Neural crest cell (in vitro differentiated cells): ENCODE measurements at regions not wholly inside any gene's neighbourhood (a gene's known extent, or its start where the extent isn't known, plus 50 kb on each side); places are given as distances from the start of the nearest gene placed in this dataset.

Experiments
- DNase-seq: peaks from one replicate; pipeline ENCODE4 v3.0.0; 2021; ENCODE audit warnings: low read depth, mixed read lengths, low spot score
- H3K27ac Mint-ChIP-seq: one replicate; pipeline ENCODE4 v1.8.0; 2021; ENCODE audit warnings: mild to moderate bottlenecking, mixed read lengths; ENCODE audit not compliant: unreplicated experiment
- H3K27me3 Mint-ChIP-seq: 2 replicates; pipeline ENCODE4 v1.8.0; 2021; ENCODE audit warnings: low read depth, mild to moderate bottlenecking, mixed read lengths
- H3K36me3 Mint-ChIP-seq: 2 replicates; pipeline ENCODE4 v1.8.0; 2021; ENCODE audit warnings: low read depth, mild to moderate bottlenecking, mixed read lengths
- H3K4me1 Mint-ChIP-seq: 2 replicates; pipeline ENCODE4 v1.8.0; 2021; ENCODE audit warnings: mixed read lengths
- H3K4me3 Mint-ChIP-seq: one replicate; pipeline ENCODE4 v1.8.0; 2021; ENCODE audit warnings: mild to moderate bottlenecking, mixed read lengths
- H3K9me3 Mint-ChIP-seq: 2 replicates; pipeline ENCODE4 v1.8.0; 2021; ENCODE audit warnings: mixed read lengths
- TF ChIP-seq, protein P1 (sequence below): fragments of 200-600 bp; sonication (generic); conservative IDR thresholded peaks from 2 replicates; pipeline ENCODE4 v1.5.0; 2021; ENCODE audit warnings: antibody characterized with exemption, mild to moderate bottlenecking

DNA sequence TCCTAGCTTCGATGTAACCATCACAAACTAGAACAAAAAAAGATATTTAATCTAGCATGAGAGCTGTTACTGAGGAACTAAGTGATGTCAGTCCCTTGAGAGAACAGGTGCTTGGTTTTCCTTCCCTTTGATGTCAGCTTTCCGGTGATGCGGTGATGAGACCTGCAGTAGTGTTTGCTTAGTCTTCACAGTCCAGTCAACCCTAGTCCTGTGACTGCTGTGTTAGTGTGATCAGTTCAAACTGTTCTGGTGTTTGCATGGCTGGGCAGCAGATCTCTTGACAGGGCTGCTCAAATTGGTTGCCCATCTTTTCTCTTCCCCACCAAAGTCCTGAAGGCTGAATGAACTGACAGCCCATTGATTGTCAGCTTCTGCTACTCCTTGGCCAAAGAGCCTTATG, 608.6 kb upstream of the DAB2 start:
- TF ChIP-seq, protein P1, sequence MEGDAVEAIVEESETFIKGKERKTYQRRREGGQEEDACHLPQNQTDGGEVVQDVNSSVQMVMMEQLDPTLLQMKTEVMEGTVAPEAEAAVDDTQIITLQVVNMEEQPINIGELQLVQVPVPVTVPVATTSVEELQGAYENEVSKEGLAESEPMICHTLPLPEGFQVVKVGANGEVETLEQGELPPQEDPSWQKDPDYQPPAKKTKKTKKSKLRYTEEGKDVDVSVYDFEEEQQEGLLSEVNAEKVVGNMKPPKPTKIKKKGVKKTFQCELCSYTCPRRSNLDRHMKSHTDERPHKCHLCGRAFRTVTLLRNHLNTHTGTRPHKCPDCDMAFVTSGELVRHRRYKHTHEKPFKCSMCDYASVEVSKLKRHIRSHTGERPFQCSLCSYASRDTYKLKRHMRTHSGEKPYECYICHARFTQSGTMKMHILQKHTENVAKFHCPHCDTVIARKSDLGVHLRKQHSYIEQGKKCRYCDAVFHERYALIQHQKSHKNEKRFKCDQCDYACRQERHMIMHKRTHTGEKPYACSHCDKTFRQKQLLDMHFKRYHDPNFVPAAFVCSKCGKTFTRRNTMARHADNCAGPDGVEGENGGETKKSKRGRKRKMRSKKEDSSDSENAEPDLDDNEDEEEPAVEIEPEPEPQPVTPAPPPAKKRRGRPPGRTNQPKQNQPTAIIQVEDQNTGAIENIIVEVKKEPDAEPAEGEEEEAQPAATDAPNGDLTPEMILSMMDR, result no peak
- no peak for DNase-seq
- Mint-ChIP-seq H3K27me3 (peaks cover 10% of the 10 kb centered on the region), H3K36me3 (no peaks in the 10 kb centered on the region), H3K4me3 (no peak overlapping the region), H3K4me1 (no peaks in the 10 kb centered on the region), H3K9me3 (no peaks in the 10 kb centered on the region), H3K27ac (no peak overlapping the region)

DNA sequence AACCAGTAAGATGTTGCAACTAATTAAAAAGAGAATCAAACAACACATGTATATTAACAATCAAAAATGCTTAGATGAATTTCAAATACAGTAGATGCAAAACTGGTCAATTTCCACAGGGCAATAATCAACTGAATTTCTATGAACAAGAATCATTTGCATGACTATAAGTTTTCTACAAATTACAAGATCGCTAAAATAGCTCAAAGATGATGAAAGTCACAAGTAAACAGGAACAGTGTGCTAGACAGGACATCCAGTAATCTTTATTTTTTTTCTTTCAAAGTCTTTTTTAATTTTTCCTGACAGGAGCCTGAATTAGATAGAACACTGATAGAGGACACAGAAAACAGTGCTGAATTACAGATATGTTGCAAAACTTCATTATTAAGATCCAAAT, 608.2 kb upstream of the DAB2 start:
- H3K9me3 Mint-ChIP-seq, result no peaks in the 10 kb centered on the region

DNA sequence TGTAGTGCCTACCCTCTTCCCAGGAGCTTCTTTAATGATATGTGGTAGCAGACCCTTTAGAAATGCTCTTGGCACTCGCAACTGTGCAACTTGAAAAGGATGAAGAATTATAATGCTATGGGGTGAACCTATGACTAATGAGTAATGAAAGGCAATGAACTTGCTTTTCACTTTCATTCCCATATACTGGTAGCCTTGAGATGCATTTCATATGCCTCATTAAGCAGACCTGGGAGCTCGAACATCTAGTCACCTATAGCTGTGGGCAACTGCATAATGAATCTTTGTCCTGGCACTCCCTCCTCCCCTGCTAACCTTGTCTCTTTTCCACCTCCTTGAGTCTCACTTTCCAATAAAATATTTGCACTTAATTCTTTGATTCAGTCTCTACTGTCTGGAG, 605.9 kb upstream of the DAB2 start:
- no peak overlapping the region for H3K27ac Mint-ChIP-seq
- H3K9me3 Mint-ChIP-seq, result no peaks in the 10 kb centered on the region

More for the DNA sequence above, 608.2 kb upstream of the DAB2 start:
- no peak for DNase-seq
- H3K27me3 Mint-ChIP-seq, result peaks cover 10% of the 10 kb centered on the region
- H3K27ac Mint-ChIP-seq, result no peak overlapping the region
- TF ChIP-seq, protein P1, result no peak
- H3K4me1 Mint-ChIP-seq, result no peaks in the 10 kb centered on the region
- no peaks in the 10 kb centered on the region for H3K36me3 Mint-ChIP-seq
- H3K4me3 Mint-ChIP-seq, result no peak overlapping the region

DNA sequence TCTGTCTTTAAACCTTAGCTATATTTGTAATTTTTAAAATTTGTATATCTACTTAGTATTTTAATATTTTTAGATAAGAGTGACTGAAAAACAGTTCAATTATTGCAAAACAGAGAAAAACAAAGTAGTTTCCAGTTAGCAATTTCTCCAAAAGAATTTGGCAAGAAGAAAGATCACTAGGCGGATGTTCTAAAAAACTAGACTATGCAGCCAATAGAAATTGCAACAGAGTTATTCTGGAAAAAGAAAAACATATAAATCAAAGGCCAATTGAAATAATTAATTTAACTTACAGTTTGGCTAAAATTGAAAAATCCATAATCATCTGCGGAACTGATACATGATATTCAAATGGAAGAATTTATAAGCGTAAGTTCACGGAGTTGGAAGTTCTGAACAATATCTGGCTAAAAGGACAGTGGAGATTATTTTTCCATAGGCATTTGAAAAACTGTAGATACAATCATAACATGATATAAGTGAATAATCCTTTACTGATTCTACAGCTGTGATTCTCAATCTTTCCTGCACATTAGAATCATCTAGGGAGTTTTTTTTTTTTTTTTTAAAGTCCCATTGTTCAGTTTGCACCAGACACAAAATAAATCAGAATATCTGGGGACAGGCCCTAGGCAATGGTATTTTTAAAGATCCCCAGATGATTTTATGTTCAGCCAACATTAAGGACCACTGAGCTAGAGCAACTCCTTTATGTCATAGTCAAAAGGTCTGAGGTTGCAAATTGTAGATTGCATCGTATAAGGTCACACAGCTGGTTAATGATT, 605.1 kb upstream of the DAB2 start:
- Mint-ChIP-seq H3K27ac (no peak overlapping the region), H3K27me3 (peaks cover 13% of the 10 kb centered on the region), H3K36me3 (no peaks in the 10 kb centered on the region), H3K4me3 (no peak overlapping the region), H3K9me3 (no peaks in the 10 kb centered on the region), H3K4me1 (no peaks in the 10 kb centered on the region)
- no peak for DNase-seq
- TF ChIP-seq, protein P1, result no peak

More for the DNA sequence above, 605.9 kb upstream of the DAB2 start:
- no peak for DNase-seq
- Mint-ChIP-seq H3K36me3 (no peaks in the 10 kb centered on the region), H3K4me3 (no peak overlapping the region), H3K4me1 (no peaks in the 10 kb centered on the region), H3K27me3 (peaks cover 13% of the 10 kb centered on the region)
- TF ChIP-seq, protein P1, result no peak

DNA sequence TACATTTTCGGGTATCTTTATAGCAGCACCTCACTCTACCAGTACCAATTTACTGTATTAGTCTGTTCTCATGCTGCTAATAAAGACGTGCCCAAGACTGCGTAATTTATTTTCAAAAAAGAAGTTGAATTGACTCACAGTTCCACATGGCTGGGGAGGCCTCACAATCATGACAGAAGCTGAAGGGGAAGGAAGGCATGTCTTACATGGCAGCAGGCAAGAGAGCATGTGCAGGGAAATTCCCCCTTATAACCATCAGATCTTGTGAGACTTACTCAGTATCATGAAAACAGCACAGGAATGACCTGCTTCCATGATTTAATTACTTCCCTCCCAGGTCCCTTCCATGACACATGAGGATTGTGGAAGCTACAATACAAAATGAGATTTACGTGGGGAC, 602.6 kb upstream of the DAB2 start:
- Mint-ChIP-seq H3K4me1 (no peaks in the 10 kb centered on the region), H3K36me3 (no peaks in the 10 kb centered on the region), H3K4me3 (no peak overlapping the region), H3K9me3 (peaks cover 10% of the 10 kb centered on the region), H3K27me3 (peaks cover 13% of the 10 kb centered on the region), H3K27ac (no peak overlapping the region)
- DNase-seq, result no peak
- TF ChIP-seq, protein P1, result no peak
